Pancreas (tissue), 10 donors: ENCODE measurements at regions not wholly inside any gene's neighbourhood (a gene's known extent, or its start where the extent isn't known, plus 50 kb on each side); places are given as distances from the start of the nearest gene placed in this dataset.

ENCODE experiments used
- ATAC-seq, 4 donors: fragments of 200-7000 bp; cut with Tn5 transposase; one replicate each; pipeline versions ENCODE4 v1.8.0 to v1.9.1; 2020; ENCODE audit warnings: mild to moderate bottlenecking in 4 of 4, moderate library complexity in 4 of 4
- DNase-seq, 6 donors: peaks; one replicate each; pipeline ENCODE4 v3.0.0-alpha.2; 2020
- FAIRE-seq: peaks from 2 replicates; lab custom pipeline; 2012; peaks lifted over from hg19 to GRCh38; lab: Jason Lieb, UNC
- H3K27ac ChIP-seq, 4 donors: fragments of 200-600 bp; sonication (generic); 1 replicate in 3 of 4; 2 replicates in 1 of 4; pipeline versions ENCODE4 v1.5.0 to v1.8.0; 2020
- H3K27me3 ChIP-seq, 4 donors: fragments of 200-600 bp; one replicate each; pipeline ENCODE4 v1.8.0; 2021
- H3K36me3 ChIP-seq, 3 donors: fragments of 200-600 bp; sonication (generic) in 1 of 3; one replicate each; pipeline versions ENCODE4 v1.5.0 to v1.8.0; 2020 to 2021
- H3K4me1 ChIP-seq, 3 donors: fragments of 200-600 bp; one replicate each; pipeline ENCODE4 v1.8.0; 2021
- H3K4me3 ChIP-seq, 4 donors: fragments of 200-600 bp; sonication (generic) in 2 of 4; one replicate each; pipeline versions ENCODE4 v1.5.0 to v1.8.0; 2020 to 2021
- H3K9me3 ChIP-seq, 4 donors: fragments of 200-600 bp; one replicate each; pipeline ENCODE4 v1.8.0; 2021
- WGBS, 2 donors: extraction: QIAGEN DNeasy Blood & Tissue Kit; methylation state at CpG; one replicate each; pipeline ENCODE4 v1.1.7; 2013; 5-methylcytosine and 5-hydroxymethylcytosine counted together
- intact Hi-C, 3 donors: fragments of 100-400 bp; cut with DNase I; formaldehyde crosslinking; loops; one replicate each; pipeline versions ENCODE4 v1.11.1 to v1.14.2; 2022
- TF ChIP-seq, protein P1 (sequence below), 4 donors: fragments of 200-600 bp; sonication (generic) in 3 of 4; IDR thresholded peaks; one replicate each; pipeline versions ENCODE4 v1.5.0 to v1.8.0; 2021; ENCODE audit warnings: antibody characterized with exemption in 4 of 4
- donor health status: healthy with polysubstance abuse.
- donor health status: DM: no; HTN: no; CAD: no; lungs with moderate emphysema.
- donor health status: DM: no; HTN: no; CAD: no.
- donor health status: control.
- donor health status: control.
- donor health status: Bipolar disorder and iron deficiency.
- donor health status: DM: yes; HTN: yes; CAD: no.
- donor health status: DM: no; HTN: no; CAD: no.
- donor health status: DM: no; HTN: no; CAD: no.
- donor health status: DM: yes; HTN: yes; CAD: no.

DNA sequence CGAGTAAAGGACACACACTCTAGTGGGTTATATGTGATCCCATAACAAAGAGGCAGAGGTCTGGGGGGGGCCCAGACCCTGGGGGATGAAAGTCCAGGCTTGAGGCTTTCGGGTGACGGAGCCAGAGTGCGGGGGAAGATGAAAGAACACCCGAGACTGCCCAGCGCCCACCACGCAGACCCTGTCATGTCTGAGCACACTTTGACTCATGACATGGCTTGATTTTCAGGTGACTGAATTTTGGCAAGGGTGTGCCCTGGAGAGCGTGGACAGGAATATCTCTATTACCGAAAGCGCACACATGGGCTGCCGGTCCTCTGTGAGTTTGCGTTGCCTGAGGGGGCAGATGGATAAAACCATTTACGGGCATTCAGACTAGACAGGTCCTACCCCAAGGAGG is 192.0 kb upstream of the SOX1 start:
- no peak for DNase-seq
- no peak for ATAC-seq
- no peak overlapping the region for H3K4me3 ChIP-seq
- no peaks in the 10 kb centered on the region for H3K4me1 ChIP-seq
- H3K27ac ChIP-seq: no peak overlapping the region
- no peaks in the 10 kb centered on the region for H3K36me3 ChIP-seq
- no peak for FAIRE-seq
- WGBS, 2 donors: 71 to 82% methylated on average over 13 of the region's 13 CpGs
- no peaks in the 10 kb centered on the region for H3K9me3 ChIP-seq
- intact Hi-C loops: no loop called here
- TF ChIP-seq, protein P1, sequence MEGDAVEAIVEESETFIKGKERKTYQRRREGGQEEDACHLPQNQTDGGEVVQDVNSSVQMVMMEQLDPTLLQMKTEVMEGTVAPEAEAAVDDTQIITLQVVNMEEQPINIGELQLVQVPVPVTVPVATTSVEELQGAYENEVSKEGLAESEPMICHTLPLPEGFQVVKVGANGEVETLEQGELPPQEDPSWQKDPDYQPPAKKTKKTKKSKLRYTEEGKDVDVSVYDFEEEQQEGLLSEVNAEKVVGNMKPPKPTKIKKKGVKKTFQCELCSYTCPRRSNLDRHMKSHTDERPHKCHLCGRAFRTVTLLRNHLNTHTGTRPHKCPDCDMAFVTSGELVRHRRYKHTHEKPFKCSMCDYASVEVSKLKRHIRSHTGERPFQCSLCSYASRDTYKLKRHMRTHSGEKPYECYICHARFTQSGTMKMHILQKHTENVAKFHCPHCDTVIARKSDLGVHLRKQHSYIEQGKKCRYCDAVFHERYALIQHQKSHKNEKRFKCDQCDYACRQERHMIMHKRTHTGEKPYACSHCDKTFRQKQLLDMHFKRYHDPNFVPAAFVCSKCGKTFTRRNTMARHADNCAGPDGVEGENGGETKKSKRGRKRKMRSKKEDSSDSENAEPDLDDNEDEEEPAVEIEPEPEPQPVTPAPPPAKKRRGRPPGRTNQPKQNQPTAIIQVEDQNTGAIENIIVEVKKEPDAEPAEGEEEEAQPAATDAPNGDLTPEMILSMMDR (IDR thresholded peaks at IDR 0.05): no peak
- no peaks in the 10 kb centered on the region for H3K27me3 ChIP-seq

GRCh38 chr13:111875915-111876314 is 191.0 kb upstream of the SOX1 start:
- DNase-seq (no peak), ATAC-seq (no peak), FAIRE-seq (no peak)
- Histone ChIP-seq H3K4me1 (no peaks in the 10 kb centered on the region), H3K36me3 (no peaks in the 10 kb centered on the region), H3K9me3 (no peaks in the 10 kb centered on the region), H3K4me3 (no peak overlapping the region), H3K27me3 (no peaks in the 10 kb centered on the region), H3K27ac (no peak overlapping the region)
- 44 to 53% methylated on average over 7 of the region's 7 CpGs for WGBS, 2 donors
- intact Hi-C loops: no loop called here
- TF ChIP-seq, protein P1 (IDR thresholded peaks at IDR 0.05): no peak

DNA sequence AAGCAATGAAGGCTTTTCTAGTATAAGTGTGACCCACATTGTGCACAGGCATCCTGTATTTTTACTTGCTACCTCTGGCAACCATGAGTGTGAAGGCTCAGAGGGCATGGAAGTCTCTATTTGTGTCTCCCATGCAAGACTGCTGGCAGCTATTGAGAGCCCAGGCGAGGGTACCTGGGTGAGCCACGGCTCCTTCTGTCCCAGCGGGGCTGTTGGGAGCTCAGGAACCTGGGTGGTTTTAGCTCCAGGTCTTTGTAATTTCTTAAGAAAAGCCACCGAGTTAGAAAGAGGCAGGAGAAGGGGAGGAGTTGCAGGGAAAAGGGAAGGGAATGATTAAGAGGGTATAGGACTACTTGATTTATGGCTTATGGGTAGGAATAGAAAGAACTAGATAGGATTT is 190.4 kb upstream of the SOX1 start:
- 34 to 50% methylated on average over 4 of the region's 4 CpGs for WGBS, 2 donors
- Histone ChIP-seq H3K9me3 (no peaks in the 10 kb centered on the region), H3K36me3 (no peaks in the 10 kb centered on the region), H3K27me3 (no peaks in the 10 kb centered on the region), H3K27ac (no peak overlapping the region), H3K4me1 (no peaks in the 10 kb centered on the region), H3K4me3 (no peak overlapping the region)
- no peak for FAIRE-seq
- intact Hi-C loops: no loop called here
- DNase-seq: no peak
- TF ChIP-seq, protein P1 (IDR thresholded peaks at IDR 0.05): no peak
- ATAC-seq: no peak

GRCh38 chr13:111877906-111878305 is 189.0 kb upstream of the SOX1 start:
- TF ChIP-seq, protein P1 (IDR thresholded peaks at IDR 0.05): no peak
- FAIRE-seq (no peak), ATAC-seq (no peak), DNase-seq (no peak)
- peaks cover 0 to 6% (median 0%) of the 10 kb centered on the region in 4 donors for H3K27me3 ChIP-seq
- WGBS, 2 donors: 62 to 72% methylated on average over 12 of the region's 12 CpGs
- no peak overlapping the region for H3K27ac ChIP-seq
- no peaks in the 10 kb centered on the region for H3K36me3 ChIP-seq
- no peak overlapping the region for H3K4me3 ChIP-seq
- intact Hi-C loops: no loop called here
- no peaks in the 10 kb centered on the region for H3K9me3 ChIP-seq
- H3K4me1 ChIP-seq: no peaks in the 10 kb centered on the region

DNA sequence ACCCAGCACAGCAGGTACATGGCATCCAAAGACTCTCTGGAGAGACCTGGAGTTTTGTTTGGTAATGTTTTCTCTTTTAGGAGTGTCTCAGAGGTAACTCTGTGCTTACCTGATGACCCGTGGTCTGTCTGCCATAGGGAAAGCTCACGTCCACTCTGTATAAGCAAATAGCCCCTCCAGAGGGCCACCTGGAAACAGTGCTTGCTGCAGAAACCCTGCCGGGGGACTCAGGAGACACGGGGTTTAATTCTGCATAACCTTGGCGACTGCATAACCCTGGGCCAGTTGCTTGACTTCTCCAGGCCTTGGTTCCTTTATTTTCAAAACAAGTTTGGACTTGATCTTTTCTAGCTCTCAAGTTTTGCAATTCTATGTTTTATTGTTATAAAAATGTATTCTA is 187.2 kb upstream of the SOX1 start:
- no peak overlapping the region for H3K27ac ChIP-seq
- no peaks in the 10 kb centered on the region for H3K36me3 ChIP-seq
- 36 to 40% methylated on average over 5 of the region's 5 CpGs for WGBS, 2 donors
- no peak for ATAC-seq
- no peaks in the 10 kb centered on the region for H3K9me3 ChIP-seq
- TF ChIP-seq, protein P1 (IDR thresholded peaks at IDR 0.05): no peak
- DNase-seq: no peak
- H3K4me3 ChIP-seq: no peak overlapping the region
- H3K4me1 ChIP-seq: no peaks in the 10 kb centered on the region
- intact Hi-C loops: no loop called here
- no peak for FAIRE-seq
- peaks cover 0 to 6% (median 0%) of the 10 kb centered on the region in 4 donors for H3K27me3 ChIP-seq
